IMR-90 (cell line): ENCODE measurements at regions not wholly inside any gene's neighbourhood (a gene's known extent, or its start where the extent isn't known, plus 50 kb on each side); places are given as distances from the start of the nearest gene placed in this dataset.

Experiments used
- ATAC-seq: fragments of 200-7000 bp; cut with Tn5 transposase; 2 replicates; pipeline ENCODE4 v1.9.1; 2020; ENCODE audit warnings: low read depth, mild to moderate bottlenecking, moderate library complexity
- BruUV-seq: library from RNA; stranded (reverse); fragments of 400-500 nt; replicated peaks from 2 replicates; lab custom pipeline; 2021; lab: Mats Ljungman, UMichigan
- CTCF ChIA-PET: fragments of 300-600 bp; formaldehyde crosslinking; extraction: SDS; loops from one replicate; lab custom pipeline; 2021; ENCODE audit warnings: antibody characterized with exemption; lab: Yijun Ruan, JAX
- POLR2A ChIA-PET: fragments of 300-600 bp; sonication (Branson Sonifier 250); formaldehyde crosslinking; loops from one replicate; lab custom pipeline; 2022; ENCODE audit warnings: antibody characterized with exemption; ENCODE audit not compliant: unreplicated experiment; lab: Charles Lee
- DNase-seq: peaks from one replicate; pipeline ENCODE4 v3.0.0; 2013
- H2AFZ ChIP-seq: replicated peaks from 2 replicates; pipeline ENCODE3; 2013; ENCODE audit warnings: low read length, mild to moderate bottlenecking; ENCODE audit not compliant: poor library complexity
- H2AK5ac ChIP-seq: 2 replicates; pipeline ENCODE4 v1.6.1; 2013; ENCODE audit warnings: low read depth, low read length, inconsistent platforms
- H2AK9ac ChIP-seq: replicated peaks from 2 replicates; pipeline ENCODE3; 2013; ENCODE audit warnings: mild to moderate bottlenecking, low read depth, low read length, moderate library complexity; ENCODE audit not compliant: poor library complexity
- H2BK120ac ChIP-seq: 2 replicates; pipeline ENCODE4 v1.6.1; 2013; ENCODE audit warnings: low read depth, low read length, inconsistent platforms
- H2BK15ac ChIP-seq: 3 replicates; pipeline ENCODE4 v1.6.1; 2013; ENCODE audit warnings: low read depth, low read length, inconsistent platforms
- H2BK20ac ChIP-seq: 2 replicates; pipeline ENCODE4 v1.6.1; 2013; ENCODE audit warnings: low read depth, mild to moderate bottlenecking, inconsistent platforms, low read length, moderate library complexity
- H2BK5ac ChIP-seq: 2 replicates; pipeline ENCODE4 v1.6.1; 2013; ENCODE audit warnings: mild to moderate bottlenecking, low read depth, low read length, inconsistent platforms; ENCODE audit not compliant: poor library complexity, severe bottlenecking
- H3K14ac ChIP-seq: replicated peaks from 2 replicates; pipeline ENCODE4 v1.6.1; 2013; ENCODE audit warnings: low read depth, low read length, inconsistent platforms
- H3K18ac ChIP-seq: 2 replicates; pipeline ENCODE4 v1.6.1; 2013; ENCODE audit warnings: low read depth, low read length, control low read depth
- H3K23ac ChIP-seq: 2 replicates; pipeline ENCODE4 v1.6.1; 2013; ENCODE audit warnings: low read depth, low read length, inconsistent platforms
- H3K27ac ChIP-seq: 2 replicates; pipeline ENCODE4 v1.5.1; 2013; ENCODE audit warnings: mild to moderate bottlenecking, control low read depth, low read length; ENCODE audit not compliant: insufficient read depth
- H3K27me3 ChIP-seq: 2 replicates; pipeline ENCODE4 v1.6.1; 2013; ENCODE audit warnings: low read length; ENCODE audit not compliant: control insufficient read depth, insufficient read depth
- H3K36me3 ChIP-seq: 2 replicates; pipeline ENCODE4 v1.6.1; 2013; ENCODE audit warnings: low read length, mixed read lengths; ENCODE audit not compliant: control insufficient read depth, insufficient read depth
- H3K4ac ChIP-seq: 2 replicates; pipeline ENCODE4 v1.6.1; 2013; ENCODE audit warnings: low read depth, low read length, inconsistent platforms
- H3K4me1 ChIP-seq: 2 replicates; pipeline ENCODE4 v1.6.1; 2013; ENCODE audit warnings: low read length, mixed read lengths; ENCODE audit not compliant: control insufficient read depth, insufficient read depth
- H3K4me2 ChIP-seq: 2 replicates; pipeline ENCODE4 v1.6.1; 2013; ENCODE audit warnings: low read depth, mild to moderate bottlenecking, control low read depth, low read length, moderate library complexity
- H3K4me3 ChIP-seq: 2 replicates; pipeline ENCODE4 v1.5.1; 2013; ENCODE audit warnings: low read depth, mild to moderate bottlenecking, control low read depth, low read length, moderate library complexity; ENCODE audit not compliant: insufficient read depth
- H3K56ac ChIP-seq: 2 replicates; pipeline ENCODE4 v1.6.1; 2013; ENCODE audit warnings: low read length, inconsistent platforms; ENCODE audit not compliant: insufficient read depth; ENCODE audit errors: extremely low read depth
- H3K79me1 ChIP-seq, 2 experiments: 2 replicates each; pipeline ENCODE4 v1.6.1; 2013; ENCODE audit warnings: low read length in 2 of 2, inconsistent platforms in 1 of 2, low read depth in 1 of 2
- H3K9ac ChIP-seq: 2 replicates; pipeline ENCODE4 v1.6.1; 2013; ENCODE audit warnings: low read depth, low read length, control low read depth
- H3K9me1 ChIP-seq: 2 replicates; pipeline ENCODE4 v1.6.1; 2013; ENCODE audit warnings: low read length, inconsistent platforms; ENCODE audit not compliant: insufficient read depth
- H3K9me3 ChIP-seq: 2 replicates; pipeline ENCODE4 v1.6.1; 2013; ENCODE audit warnings: low read length; ENCODE audit not compliant: control insufficient read depth, insufficient read depth
- H4K20me1 ChIP-seq: 2 replicates; pipeline ENCODE4 v1.6.1; 2013; ENCODE audit warnings: low read length, inconsistent platforms; ENCODE audit not compliant: insufficient read depth
- H4K5ac ChIP-seq: 2 replicates; pipeline ENCODE4 v1.6.1; 2013; ENCODE audit warnings: mild to moderate bottlenecking, low read depth, low read length, control low read depth
- H4K8ac ChIP-seq, 2 experiments: 2 replicates each; pipeline ENCODE4 v1.6.1; 2013; ENCODE audit warnings: low read depth in 2 of 2, low read length in 2 of 2, control low read depth in 1 of 2, inconsistent platforms in 1 of 2
- H4K91ac ChIP-seq: 2 replicates; pipeline ENCODE4 v1.6.1; 2013; ENCODE audit warnings: low read depth, low read length, inconsistent platforms; ENCODE audit not compliant: insufficient read depth
- BHLHE40 ChIP-seq: fragments of 150-350 bp; IDR thresholded peaks from 2 replicates; pipeline ENCODE4 v1.6.1; 2016; ENCODE audit warnings: mild to moderate bottlenecking, low read depth, low read length
- CEBPB ChIP-seq: IDR thresholded peaks from 2 replicates; pipeline ENCODE4 v1.6.1; 2012; ENCODE audit warnings: low read depth, low read length, improper control_type of control experiment
- CHD1 ChIP-seq: IDR thresholded peaks from 2 replicates; pipeline ENCODE4 v1.6.1; 2012; ENCODE audit warnings: low read depth, low read length, improper control_type of control experiment
- FOS ChIP-seq: fragments of 150-350 bp; IDR thresholded peaks from 2 replicates; pipeline ENCODE4 v1.6.1; 2016; ENCODE audit warnings: low read depth, low read length
- MAFK ChIP-seq: IDR thresholded peaks from 2 replicates; pipeline ENCODE4 v1.6.1; 2012; ENCODE audit warnings: low read depth, low read length, improper control_type of control experiment
- MAZ ChIP-seq: IDR thresholded peaks from 2 replicates; pipeline ENCODE4 v1.6.1; 2012; ENCODE audit warnings: low read depth, mild to moderate bottlenecking, low read length, improper control_type of control experiment, moderate library complexity, borderline replicate concordance
- MXI1 ChIP-seq: IDR thresholded peaks from 2 replicates; pipeline ENCODE4 v1.6.1; 2012; ENCODE audit warnings: low read depth, mild to moderate bottlenecking, low read length, moderate library complexity, borderline replicate concordance
- NFE2L2 ChIP-seq: fragments of 150-350 bp; IDR thresholded peaks from 2 replicates; pipeline ENCODE4 v1.6.1; 2016; ENCODE audit warnings: low read depth, mild to moderate bottlenecking, low read length
- POLR2A ChIP-seq: IDR thresholded peaks from 2 replicates; pipeline ENCODE4 v1.6.1; 2012; ENCODE audit warnings: mild to moderate bottlenecking, low read depth, low read length
- RAD21 ChIP-seq: IDR thresholded peaks from 2 replicates; pipeline ENCODE4 v1.6.1; 2012; ENCODE audit warnings: low read length, improper control_type of control experiment
- dilution Hi-C: fragments of 300-500 bp; cut with HindIII; formaldehyde crosslinking; loops from one replicate; pipeline ENCODE4 v1.14.3; 2018; ENCODE audit warnings: low sequenced_read_pairs; ENCODE audit not compliant: unreplicated experiment
- in situ Hi-C: fragments of 300-500 bp; cut with MboI; formaldehyde crosslinking; loops from 3 replicates; pipeline ENCODE4 v1.14.3; 2019; ENCODE audit warnings: low sequenced_read_pairs, inconsistent platforms, mixed read lengths
- intact Hi-C: fragments of 100-400 bp; cut with micrococcal nuclease; formaldehyde crosslinking; loops from 2 replicates; pipeline ENCODE4 v1.10.0; 2022
- TF ChIP-seq, protein P1 (sequence below): fragments of 150-350 bp; IDR thresholded peaks from 2 replicates; pipeline ENCODE4 v1.6.1; 2016; ENCODE audit warnings: low read depth, mild to moderate bottlenecking, low read length, moderate library complexity, borderline replicate concordance
- TF ChIP-seq, protein P2 (sequence below): fragments of 150-350 bp; IDR thresholded peaks from 2 replicates; pipeline ENCODE4 v1.6.1; 2017; ENCODE audit warnings: mild to moderate bottlenecking, antibody characterized with exemption, low read length, low read depth
- TF ChIP-seq, protein P3 (sequence below): conservative IDR thresholded peaks from 2 replicates; pipeline ENCODE4 v1.5.1; 2012; ENCODE audit warnings: mild to moderate bottlenecking, low read depth, low read length, improper control_type of control experiment

DNA sequence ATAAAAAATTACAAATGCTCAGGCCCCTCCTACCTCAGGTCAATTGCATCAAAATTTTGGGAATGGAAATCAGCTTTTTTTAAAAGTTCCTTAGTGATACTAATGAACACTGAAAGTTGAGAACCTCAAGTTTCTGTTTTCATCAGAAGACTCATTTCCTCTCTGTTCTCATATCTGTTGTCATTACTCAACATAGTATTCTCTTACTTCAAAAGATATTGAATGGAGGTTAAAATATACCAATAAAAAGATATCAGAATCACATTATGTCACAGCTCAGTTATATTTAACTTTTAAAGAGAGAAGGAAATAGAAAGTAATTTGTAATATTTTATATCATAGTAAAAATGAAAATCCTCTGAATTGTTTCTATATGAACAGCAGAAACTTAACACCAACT is 959.4 kb upstream of the LRRTM1 start:
- DNase-seq (no peak), ATAC-seq (no peak)
- no peak overlapping the region for H3K4ac ChIP-seq
- no peak overlapping the region for H3K4me3 ChIP-seq
- POLR2A ChIA-PET, result no interaction called here
- H3K14ac ChIP-seq, result no peak overlapping the region
- no peak overlapping the region for H2BK120ac ChIP-seq
- H3K9ac ChIP-seq, result no peak overlapping the region
- TF ChIP-seq MAFK, result no peak
- no peak for TF ChIP-seq MXI1
- no peak for TF ChIP-seq BHLHE40
- TF ChIP-seq, protein P1, sequence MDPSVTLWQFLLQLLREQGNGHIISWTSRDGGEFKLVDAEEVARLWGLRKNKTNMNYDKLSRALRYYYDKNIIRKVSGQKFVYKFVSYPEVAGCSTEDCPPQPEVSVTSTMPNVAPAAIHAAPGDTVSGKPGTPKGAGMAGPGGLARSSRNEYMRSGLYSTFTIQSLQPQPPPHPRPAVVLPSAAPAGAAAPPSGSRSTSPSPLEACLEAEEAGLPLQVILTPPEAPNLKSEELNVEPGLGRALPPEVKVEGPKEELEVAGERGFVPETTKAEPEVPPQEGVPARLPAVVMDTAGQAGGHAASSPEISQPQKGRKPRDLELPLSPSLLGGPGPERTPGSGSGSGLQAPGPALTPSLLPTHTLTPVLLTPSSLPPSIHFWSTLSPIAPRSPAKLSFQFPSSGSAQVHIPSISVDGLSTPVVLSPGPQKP, result no peak
- TF ChIP-seq, protein P2, sequence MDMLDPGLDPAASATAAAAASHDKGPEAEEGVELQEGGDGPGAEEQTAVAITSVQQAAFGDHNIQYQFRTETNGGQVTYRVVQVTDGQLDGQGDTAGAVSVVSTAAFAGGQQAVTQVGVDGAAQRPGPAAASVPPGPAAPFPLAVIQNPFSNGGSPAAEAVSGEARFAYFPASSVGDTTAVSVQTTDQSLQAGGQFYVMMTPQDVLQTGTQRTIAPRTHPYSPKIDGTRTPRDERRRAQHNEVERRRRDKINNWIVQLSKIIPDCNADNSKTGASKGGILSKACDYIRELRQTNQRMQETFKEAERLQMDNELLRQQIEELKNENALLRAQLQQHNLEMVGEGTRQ, result no peak
- TF ChIP-seq CEBPB, result no peak
- TF ChIP-seq MAZ, result no peak
- no peak for TF ChIP-seq FOS
- TF ChIP-seq CHD1, result no peak
- TF ChIP-seq POLR2A, result no peak
- TF ChIP-seq, protein P3, sequence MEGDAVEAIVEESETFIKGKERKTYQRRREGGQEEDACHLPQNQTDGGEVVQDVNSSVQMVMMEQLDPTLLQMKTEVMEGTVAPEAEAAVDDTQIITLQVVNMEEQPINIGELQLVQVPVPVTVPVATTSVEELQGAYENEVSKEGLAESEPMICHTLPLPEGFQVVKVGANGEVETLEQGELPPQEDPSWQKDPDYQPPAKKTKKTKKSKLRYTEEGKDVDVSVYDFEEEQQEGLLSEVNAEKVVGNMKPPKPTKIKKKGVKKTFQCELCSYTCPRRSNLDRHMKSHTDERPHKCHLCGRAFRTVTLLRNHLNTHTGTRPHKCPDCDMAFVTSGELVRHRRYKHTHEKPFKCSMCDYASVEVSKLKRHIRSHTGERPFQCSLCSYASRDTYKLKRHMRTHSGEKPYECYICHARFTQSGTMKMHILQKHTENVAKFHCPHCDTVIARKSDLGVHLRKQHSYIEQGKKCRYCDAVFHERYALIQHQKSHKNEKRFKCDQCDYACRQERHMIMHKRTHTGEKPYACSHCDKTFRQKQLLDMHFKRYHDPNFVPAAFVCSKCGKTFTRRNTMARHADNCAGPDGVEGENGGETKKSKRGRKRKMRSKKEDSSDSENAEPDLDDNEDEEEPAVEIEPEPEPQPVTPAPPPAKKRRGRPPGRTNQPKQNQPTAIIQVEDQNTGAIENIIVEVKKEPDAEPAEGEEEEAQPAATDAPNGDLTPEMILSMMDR, result no peak
- no peak for TF ChIP-seq NFE2L2
- no peak for TF ChIP-seq RAD21
- no peak overlapping the region for H2BK20ac ChIP-seq
- no peak overlapping the region for H3K27ac ChIP-seq
- no peak overlapping the region for H2AK9ac ChIP-seq
- CTCF ChIA-PET, result no interaction called here
- no peak overlapping the region for H4K91ac ChIP-seq
- H4K20me1 ChIP-seq, result no peaks in the 10 kb centered on the region
- no peak overlapping the region for H2AFZ ChIP-seq
- no TSS peak for BruUV-seq
- H3K18ac ChIP-seq, result no peak overlapping the region
- H4K5ac ChIP-seq, result no peak overlapping the region
- H3K56ac ChIP-seq, result no peak overlapping the region
- no peak overlapping the region for H3K23ac ChIP-seq
- H4K8ac ChIP-seq, result no peak overlapping the region
- intact Hi-C loops, result no loop called here
- in situ Hi-C loops, result no loop called here
- no peak overlapping the region for H2AK5ac ChIP-seq
- H3K36me3 ChIP-seq, result no peaks in the 10 kb centered on the region
- H3K4me1 ChIP-seq, result no peaks in the 10 kb centered on the region
- dilution Hi-C loops, result no loop called here
- H3K79me1 ChIP-seq, result no peaks in the 10 kb centered on the region
- H2BK15ac ChIP-seq, result no peak overlapping the region
- no peaks in the 10 kb centered on the region for H3K27me3 ChIP-seq
- H2BK5ac ChIP-seq, result no peak overlapping the region
- H3K9me3 ChIP-seq, result 0 out of 2 replicates have a peak, but pooled peaks cover 2% of the 10 kb centered on the region
- no peaks in the 10 kb centered on the region for H3K9me1 ChIP-seq
- no peak overlapping the region for H3K4me2 ChIP-seq
